Fibroblast of villous mesenchyme (primary cell): ENCODE measurements at regions not wholly inside any gene's neighbourhood (a gene's known extent, or its start where the extent isn't known, plus 50 kb on each side); places are given as distances from the start of the nearest gene placed in this dataset.

Experiments
- DNase-seq: peaks from one replicate; pipeline ENCODE4 v3.0.0-alpha.2; 2010; ENCODE audit warnings: low read depth
- H3K4me3 ChIP-seq: 2 replicates; pipeline ENCODE4 v1.5.1; 2011; ENCODE audit warnings: low read depth, mild to moderate bottlenecking, low read length
- CTCF ChIP-seq: IDR thresholded peaks from 2 replicates; pipeline ENCODE4 v1.5.1; 2012; ENCODE audit warnings: low read depth, mild to moderate bottlenecking, low read length; ENCODE audit not compliant: insufficient read depth

GRCh38 chr22:48263431-48263765 lies 1500.9 kb downstream of the TBC1D22A start:
- no peak for TF ChIP-seq CTCF
- DNase-seq = no peak
- H3K4me3 ChIP-seq = no peak overlapping the region

DNA sequence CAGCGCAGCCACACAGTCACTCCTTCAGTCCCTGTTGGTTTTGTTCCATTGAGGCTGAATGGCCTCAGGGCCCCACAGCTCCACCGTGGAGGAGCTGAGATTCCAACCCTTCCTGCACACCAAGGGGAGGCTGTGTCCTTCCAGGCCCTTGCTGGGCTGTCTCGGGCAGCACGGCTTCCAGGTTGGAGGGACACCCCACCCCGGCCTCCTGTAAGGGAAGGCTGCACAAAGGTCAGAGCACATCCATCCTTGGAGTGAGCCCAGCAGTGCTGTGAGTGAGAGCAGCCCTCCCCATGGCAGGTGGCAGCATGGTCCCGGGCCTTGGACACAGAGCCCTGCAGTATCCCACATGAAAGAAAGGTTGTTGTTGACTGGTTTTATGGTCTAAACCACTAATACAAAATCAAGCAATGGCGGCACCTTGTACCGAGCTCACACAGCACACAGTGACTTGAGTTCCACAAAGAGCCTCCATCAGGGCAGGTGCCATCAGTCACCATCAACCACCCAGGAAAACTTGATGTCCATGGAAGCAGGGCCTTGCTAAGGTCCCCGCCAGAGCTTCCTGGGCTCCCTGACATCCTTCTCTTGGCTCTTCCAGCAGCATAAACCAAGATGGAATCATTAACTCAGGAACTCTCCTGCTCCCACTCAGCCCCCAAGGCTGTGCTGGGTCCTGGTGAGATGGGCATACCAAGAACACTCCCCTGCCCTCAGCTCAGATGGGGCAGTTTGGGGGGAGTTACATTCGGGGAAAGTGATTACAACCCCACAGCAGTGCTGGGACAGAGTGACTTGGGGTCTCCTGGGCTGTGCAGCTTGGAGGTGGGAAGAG lies 1500.4 kb downstream of the TBC1D22A start:
- no peak for DNase-seq
- H3K4me3 ChIP-seq = no peak overlapping the region
- TF ChIP-seq CTCF = no peak

DNA sequence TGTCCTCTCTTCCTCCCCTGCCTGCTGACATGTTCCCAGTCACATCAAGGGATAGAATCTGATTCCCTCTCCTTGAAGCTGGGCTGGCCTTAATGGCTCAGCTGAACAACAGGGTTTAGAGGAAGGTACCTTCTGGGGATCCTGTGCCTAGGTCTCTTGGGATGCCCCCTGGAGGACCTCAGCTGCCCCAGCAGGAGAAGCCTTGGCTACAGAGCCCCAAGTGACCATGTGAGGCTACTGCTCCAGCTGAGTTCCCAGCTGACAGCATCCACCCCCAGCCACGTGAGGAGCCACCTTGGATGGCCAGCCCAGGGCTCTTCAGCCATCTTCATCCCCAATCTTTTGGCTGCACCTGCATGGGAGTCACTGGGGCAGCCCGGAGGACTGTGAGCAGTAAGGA lies 1499.3 kb downstream of the TBC1D22A start:
- DNase-seq = no peak
- no peak for TF ChIP-seq CTCF
- H3K4me3 ChIP-seq = no peak overlapping the region

GRCh38 chr22:48261048-48261621 lies 1498.7 kb downstream of the TBC1D22A start:
- TF ChIP-seq CTCF = no peak
- no peak for DNase-seq
- no peak overlapping the region for H3K4me3 ChIP-seq

GRCh38 chr22:48259991-48260670 lies 1497.7 kb downstream of the TBC1D22A start:
- no peak overlapping the region for H3K4me3 ChIP-seq
- TF ChIP-seq CTCF = no peak
- DNase-seq = no peak

GRCh38 chr22:48258811-48259210 lies 1496.4 kb downstream of the TBC1D22A start:
- TF ChIP-seq CTCF = no peak
- no peak overlapping the region for H3K4me3 ChIP-seq
- no peak for DNase-seq
